ENCODE measurements at regions not wholly inside any gene's neighbourhood (a gene's known extent, or its start where the extent isn't known, plus 50 kb on each side); places are given as distances from the start of the nearest gene placed in this dataset.
A peak's percentile ranks its signal among the peaks of the same experiment; 100 is the strongest.
"Not testable (repeated sequence)": the region's sequence is repeated elsewhere in the genome, so short reads cannot be mapped to it uniquely, and the experiment has no call there.

DNA sequence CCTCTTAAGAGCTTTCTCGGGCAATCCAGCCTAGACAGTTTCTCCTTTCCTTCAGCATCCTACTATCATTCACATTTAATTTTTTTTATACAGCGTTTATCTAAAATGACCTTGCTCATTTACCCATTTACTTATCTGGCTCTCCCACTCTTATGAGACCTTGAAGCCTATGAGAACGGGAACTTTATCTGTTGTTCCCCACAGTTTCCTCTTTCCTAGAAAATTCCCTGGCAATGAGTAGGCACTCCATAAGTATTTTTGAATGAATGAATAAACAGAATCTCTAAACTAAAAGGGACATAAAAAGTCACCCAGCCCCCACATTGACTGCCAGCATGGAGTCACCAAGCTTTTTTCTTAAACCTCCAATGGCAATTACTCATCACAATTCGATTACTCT is 353.2 kb downstream of the METTL4 start:
- DNase-seq (ENCODE audit: low read depth) = no peak

DNA sequence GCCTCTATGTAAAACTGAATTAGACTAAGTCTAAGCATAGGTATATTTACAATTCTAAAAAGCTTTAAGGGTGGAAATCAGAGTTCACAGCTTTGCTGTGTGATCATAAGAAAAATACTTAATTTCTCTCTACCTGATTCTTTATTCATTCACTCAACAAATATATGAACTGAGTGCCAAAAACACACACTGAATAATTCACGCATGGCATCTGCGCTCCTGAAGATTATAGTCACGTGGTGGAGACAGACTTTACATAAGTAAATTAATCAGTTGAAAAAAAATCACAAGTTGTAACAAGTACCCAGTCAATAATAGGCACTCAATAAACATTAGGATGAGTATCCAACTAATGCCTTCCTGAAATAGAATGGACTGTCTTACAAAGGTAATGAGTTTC is 351.6 kb downstream of the METTL4 start:
- no peak for DNase-seq (ENCODE audit: low read depth)

DNA sequence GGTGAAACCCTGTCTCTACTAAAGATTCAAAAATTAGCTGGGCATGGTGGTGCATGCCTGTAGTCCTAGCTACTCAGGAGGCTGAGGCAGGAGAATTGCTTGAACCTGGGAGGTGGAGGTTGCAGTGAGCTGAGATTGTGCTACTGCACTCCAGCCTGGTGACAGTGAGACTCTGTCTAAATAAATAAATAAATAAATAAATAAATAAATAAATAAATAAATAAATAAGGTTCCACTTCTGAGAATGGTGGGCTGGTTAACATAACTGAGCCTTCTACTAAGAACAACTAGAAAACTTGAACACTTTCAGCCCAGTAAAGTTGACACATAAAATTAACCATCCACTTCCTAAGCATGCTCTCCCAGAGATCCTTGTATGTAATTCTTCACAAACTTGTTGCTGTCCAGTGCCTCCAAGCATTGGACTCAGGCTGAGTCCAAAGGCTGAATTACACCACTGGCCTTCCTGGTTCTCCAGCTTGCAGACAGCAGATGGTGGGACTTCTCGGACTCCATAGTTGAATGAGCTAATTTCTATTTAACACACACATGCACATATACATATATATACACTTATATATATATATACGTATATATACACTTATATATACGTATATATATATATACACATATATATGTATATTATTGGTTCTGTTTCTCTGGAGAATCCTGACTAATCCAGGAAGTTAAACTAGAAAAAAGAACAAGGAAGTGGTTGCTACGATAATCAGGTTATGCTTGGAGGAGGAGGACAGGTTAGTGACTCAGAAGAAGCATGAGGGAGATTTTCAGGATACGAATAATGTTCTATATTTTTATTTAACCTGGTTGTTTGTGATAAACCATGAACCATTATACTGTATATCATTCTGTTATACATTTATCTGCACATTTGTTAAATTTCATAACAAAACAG is 348.8 kb downstream of the METTL4 start:
- DNase-seq (ENCODE audit: low read depth) = no peak

DNA sequence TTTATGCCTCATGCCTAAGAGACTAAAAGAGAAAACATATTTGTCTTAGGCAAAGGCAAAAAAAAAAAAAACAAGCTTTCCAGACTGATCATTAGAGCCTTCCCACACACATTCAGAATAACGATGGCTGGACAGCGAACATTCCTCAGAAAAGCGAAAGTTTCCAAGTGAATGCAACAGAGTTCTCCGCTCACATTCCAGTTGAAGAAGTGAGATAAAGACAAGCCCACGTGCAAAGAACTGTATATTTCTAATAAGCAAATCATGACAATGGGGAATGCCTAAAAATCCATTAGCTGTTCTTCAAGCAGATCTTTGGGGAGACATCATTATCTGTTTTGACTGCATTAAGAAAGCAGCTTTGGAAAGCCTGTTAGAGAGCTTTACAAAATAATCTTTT is 347.9 kb downstream of the METTL4 start:
- DNase-seq (ENCODE audit: low read depth) = peak; percentile 20

DNA sequence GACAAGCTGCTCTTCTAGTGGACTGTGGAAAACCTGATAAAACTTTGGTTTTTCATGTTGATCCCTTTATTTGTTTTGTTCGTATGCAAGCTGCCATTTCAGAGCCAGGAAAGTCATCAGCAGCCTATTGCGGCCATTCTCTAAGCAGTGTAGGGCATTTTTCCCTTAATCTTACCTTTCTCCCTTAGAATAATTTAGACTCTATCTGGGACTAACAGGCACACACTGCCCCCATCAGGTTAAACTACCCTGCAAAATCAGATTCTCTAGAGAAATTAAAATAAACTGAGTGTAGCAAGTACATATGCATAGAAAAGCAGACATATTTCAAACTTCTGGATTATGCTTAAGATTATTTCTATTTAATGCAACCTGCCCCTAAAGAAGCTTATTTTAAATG is 347.5 kb downstream of the METTL4 start:
- DNase-seq (ENCODE audit: low read depth) = peak; percentile 49

DNA sequence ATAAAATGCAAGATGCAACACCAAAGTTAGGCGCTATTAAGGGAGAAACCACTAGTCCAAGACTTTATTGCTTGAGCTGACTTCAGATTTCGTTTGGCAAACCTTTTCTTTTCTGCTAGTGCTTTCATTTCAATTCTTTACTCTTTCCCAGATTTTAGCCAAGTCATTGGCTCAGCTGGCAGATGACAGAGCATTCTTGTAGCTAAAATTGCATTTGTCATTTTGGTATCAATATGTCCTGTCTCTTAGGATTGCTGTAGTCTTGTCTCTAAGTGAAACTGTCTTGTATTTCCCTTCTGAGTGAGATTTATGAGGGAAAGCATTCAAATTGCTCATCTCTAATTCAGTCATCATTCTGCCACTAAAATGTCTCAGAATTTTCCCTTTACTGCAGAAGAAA is 335.1 kb downstream of the METTL4 start:
- DNase-seq (ENCODE audit: low read depth) = peak; percentile 5

DNA sequence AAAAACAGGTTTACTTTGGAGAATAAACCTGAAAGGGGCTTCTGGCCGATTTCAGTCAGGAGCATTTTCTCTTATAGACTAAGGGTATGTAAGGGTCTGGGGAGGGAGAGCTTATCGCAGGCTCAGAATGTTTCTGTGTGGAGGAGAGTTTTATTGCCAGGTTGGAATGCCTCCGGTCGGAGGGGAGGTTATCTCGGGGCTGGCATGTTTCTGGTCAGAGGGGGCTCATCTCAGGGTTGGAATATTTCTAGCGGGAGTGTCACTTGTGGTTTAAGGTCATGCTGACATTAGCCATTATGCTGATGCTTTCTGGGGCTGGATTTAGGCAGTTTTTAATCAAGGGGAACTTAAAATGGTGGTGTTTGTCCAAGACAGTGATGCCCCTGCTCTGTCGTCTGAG is 333.6 kb downstream of the METTL4 start:
- no peak for DNase-seq (ENCODE audit: low read depth)

DNA sequence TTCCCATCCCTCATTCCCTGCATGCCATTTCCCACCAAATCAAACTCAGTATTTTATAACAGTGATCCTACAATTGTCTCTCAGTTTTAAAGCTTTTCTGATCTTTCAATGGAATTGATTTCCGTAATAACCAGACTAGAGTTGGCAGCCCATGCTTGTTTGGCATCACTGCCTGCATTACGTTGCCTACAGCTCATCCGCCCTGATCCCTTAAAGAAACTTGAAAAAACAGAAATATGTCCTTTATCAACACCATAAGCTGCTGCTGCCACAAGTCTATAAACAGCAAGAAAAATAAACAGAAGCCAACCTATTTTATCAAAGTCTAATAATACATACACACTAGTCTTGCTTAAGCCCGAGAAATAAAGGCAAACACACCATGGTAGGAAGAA is 331.0 kb downstream of the METTL4 start:
- DNase-seq (ENCODE audit: low read depth) = no peak

DNA sequence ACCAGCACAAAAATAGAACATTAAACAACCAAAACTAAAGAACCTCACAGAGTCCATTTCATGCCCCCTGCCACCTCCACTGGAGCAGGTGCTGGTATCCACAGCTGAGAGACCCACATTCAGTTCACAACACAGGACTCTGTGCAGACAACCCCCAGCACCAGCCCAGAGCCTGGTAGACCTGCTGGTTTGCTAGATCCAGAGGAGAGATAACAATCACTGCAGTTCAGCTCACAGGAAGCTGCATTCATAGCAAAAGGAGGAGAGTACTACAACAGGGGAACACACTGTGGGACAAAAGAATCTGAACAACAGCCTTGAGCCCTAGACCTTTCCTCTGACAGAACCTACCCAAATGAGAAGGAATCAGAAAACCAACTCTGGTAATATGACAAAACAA is 326.7 kb downstream of the METTL4 start:
- no peak for DNase-seq (ENCODE audit: low read depth)

DNA sequence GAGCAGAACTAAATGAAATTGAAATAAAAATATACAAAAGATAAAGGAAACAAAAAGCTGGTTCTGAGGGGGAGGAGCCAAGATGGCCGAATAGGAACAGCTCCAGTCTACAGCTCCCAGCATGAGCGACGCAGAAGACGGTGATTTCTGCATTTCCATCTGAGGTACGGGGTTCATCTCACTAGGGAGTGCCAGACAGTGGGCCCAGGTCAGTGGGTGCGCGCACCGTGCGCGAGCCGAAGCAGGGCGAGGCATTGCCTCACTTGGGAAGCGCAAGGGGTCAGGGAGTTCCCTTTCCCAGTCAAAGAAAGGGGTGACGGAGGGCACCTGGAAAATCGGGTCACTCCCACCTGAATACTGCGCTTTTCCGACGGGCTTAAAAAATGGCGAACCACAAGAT is 324.2 kb downstream of the METTL4 start:
- DNase-seq (ENCODE audit: low read depth) = not testable (repeated sequence)

DNA sequence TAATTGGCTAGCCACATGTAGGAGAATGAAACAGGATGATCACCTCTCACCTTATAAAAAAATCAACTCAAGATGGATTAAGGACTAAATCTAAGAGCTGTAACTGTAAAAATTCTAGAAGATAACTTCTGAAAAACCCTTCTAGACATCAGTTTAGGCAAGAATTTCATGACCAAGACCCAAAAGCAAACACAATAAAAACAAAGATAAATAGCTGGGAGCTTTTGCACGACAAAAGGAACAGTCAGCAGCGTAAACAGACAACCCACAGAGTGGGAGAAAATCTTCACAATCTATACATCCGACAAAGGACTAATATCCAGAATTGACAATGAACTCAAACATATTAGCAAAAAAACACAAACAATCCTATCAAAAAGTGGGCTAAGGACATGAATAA is 316.3 kb downstream of the METTL4 start:
- no peak for DNase-seq (ENCODE audit: low read depth)

DNA sequence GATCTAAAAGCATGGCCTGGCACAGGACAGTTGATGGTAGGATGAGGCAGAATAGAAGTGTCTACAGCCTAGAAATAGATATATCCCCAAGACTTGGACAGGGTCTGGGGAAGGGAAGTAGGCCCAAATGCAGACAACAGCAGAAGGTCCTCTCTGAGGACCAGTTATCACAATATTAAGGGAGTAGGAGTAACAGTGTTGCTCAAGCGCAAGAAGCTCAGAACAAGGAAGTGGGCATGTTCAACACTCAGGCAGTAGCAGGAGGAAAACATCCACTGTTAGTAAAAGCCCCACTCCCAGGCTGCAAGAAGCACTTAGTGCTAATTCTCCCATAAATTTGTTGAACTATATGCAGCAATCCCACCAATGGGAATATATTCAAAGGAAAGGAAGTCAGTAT is 314.7 kb downstream of the METTL4 start:
- DNase-seq (ENCODE audit: low read depth) = no peak

DNA sequence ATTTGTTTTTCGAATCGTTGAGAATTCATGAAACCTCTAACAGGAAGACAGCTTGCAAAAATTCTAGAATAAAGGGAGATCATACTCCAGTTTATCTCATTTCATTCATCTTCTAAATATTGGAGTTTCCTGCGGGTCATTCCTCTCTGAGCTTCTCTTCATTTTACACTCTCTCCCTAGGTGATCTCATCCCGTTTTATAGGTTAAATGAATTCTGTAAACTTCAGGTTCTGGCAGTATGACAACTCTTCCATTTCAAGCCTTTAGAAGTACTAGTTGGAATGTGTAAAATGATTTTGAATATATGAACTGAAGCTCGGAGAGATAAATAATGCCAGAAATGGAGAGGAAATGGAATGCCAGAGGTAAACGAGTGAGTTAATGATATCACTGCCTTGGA is 312.4 kb downstream of the METTL4 start:
- DNase-seq (ENCODE audit: low read depth) = no peak

DNA sequence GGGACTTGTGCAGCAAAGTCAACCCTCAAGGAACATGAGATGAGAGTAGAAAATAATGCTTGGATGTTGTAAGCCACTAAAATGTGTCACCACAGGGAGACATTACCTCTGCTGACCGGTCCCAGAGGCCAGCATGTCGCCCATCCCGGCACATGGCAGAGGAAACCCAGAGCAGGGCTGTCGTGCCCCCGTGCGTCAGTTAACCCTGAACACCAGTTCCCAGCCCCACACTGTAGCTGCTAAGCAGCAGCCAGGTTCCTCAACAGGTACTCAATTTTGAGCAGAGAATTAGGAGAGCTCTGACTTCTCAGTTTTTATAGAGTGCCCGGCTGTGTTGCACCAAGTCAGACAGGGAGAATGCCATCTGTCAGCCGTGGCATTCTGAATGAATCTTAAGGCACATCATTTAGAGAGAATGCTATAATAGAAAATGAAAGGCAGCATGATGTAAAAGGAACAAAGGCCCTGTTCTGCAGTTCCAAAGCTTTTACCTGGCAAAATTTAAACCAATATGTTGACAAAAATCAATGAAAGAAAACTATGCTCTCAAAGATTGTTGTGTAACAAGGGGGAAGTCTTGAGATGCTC is 307.9 kb downstream of the METTL4 start:
- no peak for DNase-seq (ENCODE audit: low read depth)

DNA sequence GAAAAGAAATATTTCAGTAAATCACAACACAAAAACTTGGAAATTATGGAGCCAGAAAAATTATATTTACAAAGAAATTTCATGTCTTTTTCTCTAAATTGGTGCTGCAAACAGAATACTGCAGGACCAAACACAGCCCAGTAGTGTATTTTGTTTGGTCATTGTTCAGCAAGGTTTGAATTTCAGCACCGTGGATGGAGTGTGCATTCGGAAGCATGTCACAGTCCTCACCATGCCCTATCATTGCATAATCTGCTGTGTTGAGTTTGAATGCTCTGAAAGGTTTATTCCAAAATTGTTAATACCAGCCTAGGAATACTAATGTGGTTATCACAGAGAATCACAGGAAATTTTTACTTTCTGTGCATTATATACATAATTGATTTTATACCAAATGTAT is 296.7 kb downstream of the METTL4 start:
- no peak for DNase-seq (ENCODE audit: low read depth)

DNA sequence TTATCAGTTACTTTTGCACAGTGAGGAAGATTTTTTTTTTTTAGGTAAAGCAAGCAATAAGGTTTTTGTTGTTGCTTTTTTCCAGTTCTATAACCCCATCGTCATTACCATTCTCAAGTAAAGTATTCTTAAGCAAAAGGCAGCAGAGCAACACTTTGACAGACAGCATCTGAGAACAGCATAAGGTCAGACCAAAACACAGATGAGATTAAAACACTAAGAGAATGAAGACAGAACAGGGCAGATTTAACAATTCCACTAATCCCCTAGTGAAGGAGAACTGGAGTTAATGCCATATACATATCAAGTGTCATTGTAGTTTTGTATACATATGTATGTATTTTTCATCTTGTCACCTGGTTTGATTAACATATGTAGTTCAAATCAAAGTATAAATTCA is 290.2 kb downstream of the METTL4 start:
- no peak for DNase-seq (ENCODE audit: low read depth)

DNA sequence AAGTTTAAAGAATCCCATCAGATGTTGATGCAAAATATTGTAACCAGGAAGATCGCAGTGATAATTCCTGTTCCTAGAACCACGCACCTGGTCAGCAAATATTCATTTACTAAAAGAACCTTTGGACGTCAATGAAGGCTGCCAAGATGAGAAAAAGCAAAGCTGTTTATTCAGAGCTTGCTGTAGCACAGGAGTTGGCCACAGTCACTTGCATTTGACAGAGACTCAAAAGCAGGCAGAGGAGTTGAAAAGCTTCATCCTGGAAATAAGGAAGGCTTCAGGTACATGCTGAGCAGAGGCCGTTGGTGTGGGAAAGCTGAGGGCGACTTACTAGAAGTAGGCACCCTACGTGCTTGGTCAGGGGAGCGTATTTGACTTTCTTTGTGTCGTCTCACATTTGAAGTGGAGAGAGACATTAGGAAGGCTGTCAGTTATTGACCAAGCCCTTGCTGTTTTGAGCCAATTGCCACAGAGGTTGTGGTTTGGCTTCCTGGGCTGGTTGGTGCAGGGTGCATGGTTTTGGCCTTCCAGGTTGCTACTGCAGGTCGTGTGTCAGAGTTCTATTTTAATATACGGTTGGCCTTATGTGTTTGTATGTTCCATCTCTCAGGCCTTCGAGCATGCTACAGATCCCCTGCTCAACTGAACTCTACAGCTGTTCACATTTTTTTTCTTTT is 289.6 kb downstream of the METTL4 start:
- no peak for DNase-seq (ENCODE audit: low read depth)

DNA sequence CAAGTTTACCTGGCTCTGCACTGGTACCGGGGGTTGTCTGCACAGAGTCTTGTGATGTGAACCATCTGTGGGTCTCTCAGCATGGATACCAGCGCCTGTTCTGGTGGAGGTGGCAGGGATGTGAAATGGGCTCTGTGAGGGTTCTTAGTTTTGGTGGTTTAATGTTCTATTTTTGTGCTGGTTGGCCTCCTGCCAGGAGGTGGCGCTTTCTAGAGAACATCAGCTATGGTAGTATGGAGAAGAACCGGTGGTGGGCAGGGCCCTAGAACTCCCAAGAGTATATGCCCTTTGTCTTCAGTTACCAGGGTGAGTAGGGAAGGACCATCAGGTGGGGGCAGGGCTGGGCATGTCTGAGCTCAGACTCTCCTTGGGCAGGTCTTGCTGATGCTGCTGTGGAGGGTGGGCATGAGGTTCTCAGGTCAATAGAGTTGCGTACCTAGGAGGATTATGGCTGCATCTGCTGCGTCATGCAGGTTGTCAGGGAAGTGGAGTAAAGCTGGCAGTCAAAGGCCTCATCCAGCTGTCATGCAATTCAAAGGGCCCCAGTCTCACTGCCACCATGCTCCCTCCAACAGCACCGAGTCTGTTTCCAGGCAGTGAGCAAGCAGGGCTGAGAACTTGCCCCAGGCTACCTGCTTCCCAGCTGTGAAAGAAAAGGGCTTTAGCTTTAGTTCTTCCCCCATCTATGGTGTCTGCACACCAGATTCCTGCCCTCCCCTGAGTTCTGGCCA is 278.0 kb downstream of the METTL4 start:
- no peak for DNase-seq (ENCODE audit: low read depth)

DNA sequence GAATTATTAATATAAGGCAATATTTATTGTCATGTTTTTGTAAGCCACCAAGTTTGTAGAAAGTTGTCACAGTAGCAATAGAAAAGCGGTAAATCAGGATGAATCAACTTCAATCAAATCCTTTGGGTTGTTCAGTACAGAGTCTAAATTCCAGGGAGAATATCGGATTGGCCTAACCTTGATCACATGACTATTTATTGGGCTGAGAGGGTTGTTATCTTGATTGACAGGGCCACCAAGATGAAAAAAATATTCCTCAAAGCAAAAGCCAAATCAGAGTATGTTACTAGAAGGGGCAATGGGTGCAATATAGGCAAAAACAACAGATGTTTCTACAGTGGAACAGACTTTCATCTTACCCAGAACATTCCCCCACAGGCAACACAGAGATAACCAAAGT is 270.0 kb downstream of the METTL4 start:
- no peak for DNase-seq (ENCODE audit: low read depth)

DNA sequence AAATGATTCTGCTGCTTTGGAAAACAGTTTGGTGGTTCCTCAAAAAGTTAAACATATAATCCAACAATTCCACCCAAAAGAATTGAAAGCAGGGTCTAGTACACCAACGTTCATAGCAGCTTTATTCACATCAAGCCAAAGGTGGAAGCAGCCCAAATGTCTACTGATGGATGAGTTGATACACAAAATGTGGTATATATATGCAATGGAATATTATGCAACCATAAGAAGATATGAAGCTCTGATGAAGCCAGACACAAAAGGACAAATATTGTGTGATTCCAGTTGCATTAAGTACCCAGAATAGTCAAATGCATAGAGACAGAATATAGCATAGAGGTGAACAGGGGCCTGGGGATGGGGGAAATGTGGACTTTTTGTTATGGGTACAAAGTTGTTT is 269.3 kb downstream of the METTL4 start:
- no peak for DNase-seq (ENCODE audit: low read depth)

DNA sequence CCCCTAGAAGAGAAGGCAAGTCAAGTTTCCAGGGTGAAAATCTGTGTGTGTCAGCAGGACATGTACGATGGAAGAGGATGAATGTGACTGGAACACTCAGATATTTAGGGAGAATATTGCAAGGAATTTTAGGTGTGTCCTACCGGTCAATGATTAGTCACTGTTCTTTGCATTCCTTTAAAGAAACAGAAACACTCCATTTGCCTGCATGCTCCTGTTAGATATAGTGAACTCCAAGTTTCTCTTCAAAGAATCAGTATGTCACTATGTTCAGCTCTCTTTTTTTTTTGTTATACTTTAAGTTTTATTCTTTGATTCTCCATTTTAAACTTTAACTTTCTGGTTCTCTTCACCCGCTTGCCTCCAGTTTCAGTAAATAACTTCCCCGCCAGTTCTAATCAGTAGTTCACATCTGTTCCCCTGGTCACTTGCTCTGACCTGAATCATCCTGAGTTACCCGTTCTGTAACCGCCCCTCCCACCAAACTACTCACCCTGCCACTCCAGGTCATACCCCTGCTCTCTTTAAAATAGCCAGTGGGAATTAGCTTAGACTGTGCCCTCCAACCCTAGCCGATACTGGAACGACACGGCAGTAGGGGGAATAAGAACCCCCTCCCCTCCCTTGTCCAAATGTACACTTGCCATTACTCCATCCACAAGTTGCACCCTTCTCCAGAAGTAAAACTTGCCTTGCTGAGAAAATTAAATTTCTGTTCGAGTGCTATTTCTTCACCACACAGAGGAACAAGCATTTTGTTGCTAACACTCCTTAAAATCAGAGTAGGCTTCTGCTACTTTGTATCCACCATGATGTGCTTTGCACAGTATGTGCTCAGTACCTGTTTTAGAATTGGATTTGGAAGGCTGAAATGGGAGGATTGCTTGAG is 268.4 kb downstream of the METTL4 start:
- peak; percentile 74 for DNase-seq (ENCODE audit: low read depth)

All from LHCN-M2 (cell line).